ENCODE measurements at regions not wholly inside any gene's neighbourhood (a gene's known extent, or its start where the extent isn't known, plus 50 kb on each side); places are given as distances from the start of the nearest gene placed in this dataset.

GRCh38 chr3:59677747-59678702 is 628.2 kb upstream of the CFAP20DC start:
- Histone ChIP-seq H3K27me3 (no peaks in the 10 kb centered on the region), H3K36me3 (no peaks in the 10 kb centered on the region), H3K4me3 (no peak overlapping the region), H3K27ac (no peak overlapping the region), H3K4me1 (no peaks in the 10 kb centered on the region), H3K9me3 (no peaks in the 10 kb centered on the region)
- 67 to 80% (median 71%) methylated on average over 11 of the region's 11 CpGs for WGBS, 4 donors
- intact Hi-C loops (cut with DNase I): no loop called here
- TF ChIP-seq POLR2A (IDR thresholded peaks at IDR 0.05) (no peak), CTCF (IDR thresholded peaks at IDR 0.05) (no peak)
- no peak for DNase-seq
- ATAC-seq: no peak

DNA sequence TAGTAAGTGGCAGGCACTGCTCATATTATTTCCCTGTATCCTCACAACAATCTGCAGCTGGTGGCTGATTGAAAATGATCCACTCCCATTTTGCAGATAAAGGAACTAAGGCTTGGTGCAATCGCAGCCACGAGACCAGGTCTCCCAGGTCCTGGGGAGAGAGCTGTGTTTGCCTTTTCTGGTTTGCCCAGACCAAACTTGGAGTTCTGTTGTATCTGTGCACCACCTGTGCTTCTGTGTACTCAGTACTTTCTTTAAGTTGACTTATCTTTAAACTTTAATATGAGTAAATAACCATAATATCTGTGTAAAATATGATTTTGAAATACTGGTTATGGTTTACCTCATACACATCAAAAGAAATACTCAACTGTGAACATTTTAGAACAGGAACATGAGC is 625.7 kb upstream of the CFAP20DC start:
- DNase-seq: no peak

GRCh38 chr3:59663076-59663850 is 613.4 kb upstream of the CFAP20DC start:
- Histone ChIP-seq H3K9me3 (no peaks in the 10 kb centered on the region), H3K27me3 (no peaks in the 10 kb centered on the region), H3K27ac (no peak overlapping the region), H3K36me3 (no peaks in the 10 kb centered on the region), H3K4me1 (no peaks in the 10 kb centered on the region), H3K4me3 (no peak overlapping the region)
- 89 to 98% (median 97%) methylated on average over 2 of the region's 2 CpGs for WGBS, 4 donors
- DNase-seq: no peak
- TF ChIP-seq CTCF (IDR thresholded peaks at IDR 0.05) (no peak), POLR2A (IDR thresholded peaks at IDR 0.05) (no peak)
- intact Hi-C loops (cut with DNase I): no loop called here
- ATAC-seq: no peak

More for the DNA sequence above, 625.7 kb upstream of the CFAP20DC start:
- ATAC-seq: no peak
- Histone ChIP-seq H3K4me3 (no peak overlapping the region), H3K27ac (no peak overlapping the region), H3K36me3 (no peaks in the 10 kb centered on the region), H3K9me3 (no peaks in the 10 kb centered on the region), H3K4me1 (no peaks in the 10 kb centered on the region), H3K27me3 (no peaks in the 10 kb centered on the region)
- intact Hi-C loops (cut with DNase I): no loop called here
- TF ChIP-seq CTCF (IDR thresholded peaks at IDR 0.05) (no peak), POLR2A (IDR thresholded peaks at IDR 0.05) (no peak)
- WGBS, 4 donors: 69 to 97% (median 88%) methylated on average over 2 of the region's 2 CpGs

Measured in heart left ventricle (tissue), 16 donors.